Ishikawa (cell line): ENCODE measurements at regions not wholly inside any gene's neighbourhood (a gene's known extent, or its start where the extent isn't known, plus 50 kb on each side); places are given as distances from the start of the nearest gene placed in this dataset.

Experiments used
- CEBPB ChIP-seq: IDR thresholded peaks from 2 replicates; pipeline ENCODE4 v1.6.1; 2012
- CREB1 ChIP-seq: IDR thresholded peaks from 2 replicates; pipeline ENCODE4 v1.6.1; 2012; ENCODE audit warnings: low read depth
- EGR1 ChIP-seq: IDR thresholded peaks from 2 replicates; pipeline ENCODE4 v1.6.1; 2012
- EP300 ChIP-seq: IDR thresholded peaks from 2 replicates; pipeline ENCODE4 v1.6.1; 2012; ENCODE audit warnings: borderline replicate concordance
- FOXM1 ChIP-seq: IDR thresholded peaks from 2 replicates; pipeline ENCODE4 v1.6.1; 2012; ENCODE audit warnings: low read depth, borderline replicate concordance
- MAX ChIP-seq: IDR thresholded peaks from 2 replicates; pipeline ENCODE4 v1.6.1; 2012
- NFIC ChIP-seq: IDR thresholded peaks from 2 replicates; pipeline ENCODE4 v1.6.1; 2012
- RAD21 ChIP-seq: IDR thresholded peaks from 2 replicates; pipeline ENCODE4 v1.6.1; 2012; ENCODE audit warnings: low read depth
- REST ChIP-seq: IDR thresholded peaks from 2 replicates; pipeline ENCODE4 v1.6.1; 2012; ENCODE audit warnings: low read depth, mild to moderate bottlenecking
- TAF1 ChIP-seq: IDR thresholded peaks from 2 replicates; pipeline ENCODE4 v1.6.1; 2012; ENCODE audit warnings: low read depth, mild to moderate bottlenecking
- TCF12 ChIP-seq: IDR thresholded peaks from 2 replicates; pipeline ENCODE4 v1.6.1; 2012; ENCODE audit warnings: low read depth
- TEAD4 ChIP-seq: IDR thresholded peaks from 2 replicates; pipeline ENCODE4 v1.6.1; 2012
- USF1 ChIP-seq: IDR thresholded peaks from 2 replicates; pipeline ENCODE4 v1.6.1; 2012
- YY1 ChIP-seq: IDR thresholded peaks from 2 replicates; pipeline ENCODE4 v1.6.1; 2012; ENCODE audit warnings: low read depth
- ZBTB7A ChIP-seq: IDR thresholded peaks from 2 replicates; pipeline ENCODE4 v1.6.1; 2012; ENCODE audit warnings: low read depth

GRCh38 chr22:25407226-25407858, 157.1 kb upstream of the GRK3 start:
- TF ChIP-seq TEAD4 (no peak), EP300 (no peak), RAD21 (no peak), EGR1 (no peak), CREB1 (no peak), YY1 (no peak), NFIC (no peak), CEBPB (no peak), TAF1 (no peak), TCF12 (no peak), ZBTB7A (no peak)

- TF ChIP-seq CEBPB (no peak), EGR1 (no peak), TAF1 (no peak), EP300 (no peak), YY1 (no peak), NFIC (no peak), ZBTB7A (no peak), RAD21 (no peak), TEAD4 (no peak), REST (no peak), USF1 (no peak), MAX (no peak), TCF12 (no peak), FOXM1 (no peak), CREB1 (no peak)
Measured at GRCh38 chr22:25407859-25408229, 156.6 kb upstream of the GRK3 start.

DNA sequence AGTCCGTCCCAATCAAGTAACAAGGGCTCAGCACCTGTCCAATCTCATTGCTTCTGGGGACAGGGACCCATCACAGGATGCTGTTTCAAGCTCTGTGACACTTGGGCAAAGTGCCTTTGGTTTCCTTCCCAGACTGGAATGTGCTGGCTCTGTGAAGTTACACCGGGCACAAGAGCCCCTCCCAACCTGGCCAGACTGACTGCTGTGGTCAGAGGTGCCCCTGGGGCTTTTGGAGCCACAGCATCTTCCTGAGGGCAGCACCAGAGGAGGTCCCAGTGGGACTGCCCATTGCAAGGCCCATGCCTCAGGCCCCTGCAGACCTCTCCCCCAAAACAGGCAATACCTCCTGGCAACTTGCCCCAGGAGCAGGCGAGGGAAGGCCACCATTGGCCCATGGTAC, 155.2 kb upstream of the GRK3 start:
- TF ChIP-seq TCF12 (no peak), MAX (no peak), TEAD4 (no peak), EGR1 (no peak), ZBTB7A (no peak), REST (no peak), NFIC (no peak)

DNA sequence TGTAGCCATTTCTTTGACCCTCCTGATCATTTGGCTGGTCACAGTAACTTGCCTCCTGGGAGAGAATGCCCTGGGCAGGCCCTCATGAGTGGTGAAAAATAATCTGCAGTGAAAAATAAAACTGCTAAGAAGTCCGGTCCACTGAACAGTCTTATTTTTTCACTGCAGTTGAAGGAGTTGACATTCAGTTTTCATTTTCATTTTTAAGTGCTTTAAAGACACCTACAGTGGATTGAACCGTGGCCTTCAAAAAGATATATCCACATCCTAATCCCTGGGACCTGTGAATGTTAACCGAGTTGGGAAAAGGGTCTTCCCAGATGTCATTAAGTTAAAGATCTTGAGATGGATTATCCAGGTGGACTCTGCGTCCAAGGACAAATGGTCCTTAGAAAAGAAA, 153.6 kb upstream of the GRK3 start:
- TF ChIP-seq REST (no peak), MAX (no peak), TCF12 (no peak), CEBPB (no peak), ZBTB7A (no peak), YY1 (no peak), NFIC (no peak), EP300 (no peak), CREB1 (no peak), EGR1 (no peak), TEAD4 (no peak)

DNA sequence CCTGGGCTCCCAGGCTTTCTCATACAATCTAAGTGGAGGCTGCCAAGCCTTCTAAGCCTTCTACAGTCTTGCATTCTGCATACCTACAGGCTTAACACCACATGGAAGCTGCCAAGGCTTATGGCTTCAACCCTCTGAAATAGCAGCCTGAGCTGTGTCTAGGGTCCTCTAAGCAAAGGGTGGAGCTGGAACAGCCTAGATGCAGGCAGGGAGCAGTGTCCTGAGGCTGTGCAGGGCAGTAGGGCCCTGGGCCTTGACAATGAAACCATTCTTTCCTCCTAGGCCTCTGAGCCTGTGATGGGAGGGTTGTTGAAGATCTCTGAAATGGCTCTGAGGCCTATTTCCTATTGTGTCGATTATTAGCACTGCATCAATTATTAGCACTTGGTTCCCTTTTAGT, 150.9 kb upstream of the GRK3 start:
- TF ChIP-seq MAX: no peak
- TF ChIP-seq FOXM1: no peak
- no peak for TF ChIP-seq NFIC
- TF ChIP-seq TCF12: no peak
